ENCODE measurements at regions not wholly inside any gene's neighbourhood (a gene's known extent, or its start where the extent isn't known, plus 50 kb on each side); places are given as distances from the start of the nearest gene placed in this dataset.

DNA sequence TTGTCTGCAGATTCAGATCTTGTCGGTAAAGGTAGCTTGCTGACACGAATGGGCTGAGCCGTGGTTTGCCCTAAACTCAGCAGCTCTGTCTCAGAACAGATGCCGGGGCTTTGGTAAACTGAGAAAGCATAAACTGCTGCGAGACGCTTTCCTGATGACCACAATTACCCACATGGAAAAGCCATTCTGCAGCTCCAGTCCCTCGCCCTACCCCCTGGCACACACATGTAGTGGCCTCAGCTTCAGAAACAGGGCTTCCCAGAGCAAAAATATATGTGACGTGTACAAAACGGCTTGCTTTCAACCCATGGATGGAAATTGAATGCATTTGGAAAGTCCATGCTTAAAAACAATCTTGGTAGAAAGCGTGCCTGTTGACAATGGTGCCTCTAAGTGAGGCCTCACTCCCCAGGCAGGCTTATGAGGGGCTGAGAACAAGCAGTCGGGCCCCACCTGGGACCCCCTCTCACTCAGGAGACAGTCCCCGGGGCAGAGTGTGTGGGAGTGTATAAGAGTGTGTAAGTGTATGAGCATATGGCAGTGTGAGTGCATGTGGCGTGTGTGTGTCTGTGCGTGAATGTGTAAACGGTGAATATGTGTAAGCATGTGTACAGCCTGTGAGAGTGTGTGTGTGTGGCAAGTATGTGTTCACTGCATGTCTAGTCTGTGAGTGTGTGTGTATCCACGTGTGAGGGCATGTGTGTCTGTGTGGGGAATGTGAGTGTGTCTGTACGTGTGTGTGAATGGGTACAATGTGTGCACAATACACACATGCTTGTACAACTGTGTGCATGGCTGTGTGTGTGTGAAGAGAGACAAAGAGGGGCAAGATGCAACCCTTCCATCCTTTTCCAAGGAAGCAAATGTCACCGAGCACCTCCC is 88.2 kb upstream of the SMIM23 start:
- TF ChIP-seq POLR2A (IDR thresholded peaks at IDR 0.05; ENCODE audit: low read length) (no peak), GATA1 (IDR thresholded peaks at IDR 0.05; ENCODE audit: low read depth, low read length) (no peak)

All from erythroblast (primary cell).